Epidermal melanocyte (primary cell): ENCODE measurements at regions not wholly inside any gene's neighbourhood (a gene's known extent, or its start where the extent isn't known, plus 50 kb on each side); places are given as distances from the start of the nearest gene placed in this dataset.

ENCODE experiments used
- DNase-seq: peaks from one replicate; pipeline ENCODE4 v3.0.0; 2011; ENCODE audit warnings: low spot score; ENCODE audit not compliant: insufficient read length

DNA sequence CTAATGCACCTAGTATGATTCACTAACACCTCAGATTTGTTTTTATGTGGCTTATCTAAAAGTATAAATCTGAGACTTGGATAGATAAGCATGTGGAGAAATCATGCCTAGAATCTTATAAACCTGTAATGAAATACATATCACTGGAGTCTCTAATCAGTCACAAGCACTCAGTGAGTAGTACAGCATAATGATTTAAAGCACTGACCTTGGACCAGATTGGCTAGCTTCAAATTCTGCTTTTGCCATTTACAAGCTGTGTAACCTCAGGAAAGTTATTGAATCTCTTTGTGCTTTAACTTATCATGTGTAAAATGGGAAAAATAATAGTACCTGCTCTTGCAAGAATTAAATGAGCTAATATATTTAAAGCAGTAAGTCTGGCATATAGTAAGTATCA is 61.2 kb upstream of the ALDH1A1 start:
- DNase-seq: no peak

GRCh38 chr9:73011956-73012355 is 59.1 kb upstream of the ALDH1A1 start:
- DNase-seq: no peak

DNA sequence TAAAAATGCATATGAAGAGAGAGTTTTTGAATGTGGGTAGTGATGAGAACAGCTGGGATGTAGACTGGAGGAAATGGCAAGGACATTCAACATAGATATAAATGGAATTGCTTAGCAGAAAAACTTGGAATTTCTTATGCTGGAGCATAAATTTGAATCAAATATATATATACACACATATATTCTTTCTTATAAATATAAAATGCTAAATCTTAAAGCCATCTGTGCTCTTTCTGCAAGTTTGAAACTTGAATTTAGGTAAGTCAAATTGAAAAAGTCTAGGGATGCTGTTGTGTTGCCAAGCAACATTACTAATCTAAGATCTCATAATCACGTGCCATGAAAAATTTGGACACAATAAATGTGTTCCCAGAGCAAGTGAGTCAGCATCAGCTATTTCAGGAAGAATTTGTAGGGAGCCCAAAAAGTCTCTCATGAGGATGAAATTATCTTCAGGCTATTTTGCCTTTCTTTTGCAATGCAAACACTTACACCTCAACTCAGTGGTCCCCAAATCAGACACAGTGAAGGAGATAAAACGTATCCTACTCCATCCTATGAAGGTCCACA is 58.4 kb upstream of the ALDH1A1 start:
- no peak for DNase-seq

GRCh38 chr9:73009649-73010288 is 56.9 kb upstream of the ALDH1A1 start:
- no peak for DNase-seq

GRCh38 chr9:73007966-73008672 is 55.3 kb upstream of the ALDH1A1 start:
- DNase-seq: no peak

GRCh38 chr9:73006986-73007385 is 54.1 kb upstream of the ALDH1A1 start:
- no peak for DNase-seq
